ENCODE measurements at regions not wholly inside any gene's neighbourhood (a gene's known extent, or its start where the extent isn't known, plus 50 kb on each side); places are given as distances from the start of the nearest gene placed in this dataset.

- no peak for TF ChIP-seq CTCF (IDR thresholded peaks at IDR 0.05; ENCODE audit: insufficient read depth, low read length)
- TF ChIP-seq, protein P1, sequence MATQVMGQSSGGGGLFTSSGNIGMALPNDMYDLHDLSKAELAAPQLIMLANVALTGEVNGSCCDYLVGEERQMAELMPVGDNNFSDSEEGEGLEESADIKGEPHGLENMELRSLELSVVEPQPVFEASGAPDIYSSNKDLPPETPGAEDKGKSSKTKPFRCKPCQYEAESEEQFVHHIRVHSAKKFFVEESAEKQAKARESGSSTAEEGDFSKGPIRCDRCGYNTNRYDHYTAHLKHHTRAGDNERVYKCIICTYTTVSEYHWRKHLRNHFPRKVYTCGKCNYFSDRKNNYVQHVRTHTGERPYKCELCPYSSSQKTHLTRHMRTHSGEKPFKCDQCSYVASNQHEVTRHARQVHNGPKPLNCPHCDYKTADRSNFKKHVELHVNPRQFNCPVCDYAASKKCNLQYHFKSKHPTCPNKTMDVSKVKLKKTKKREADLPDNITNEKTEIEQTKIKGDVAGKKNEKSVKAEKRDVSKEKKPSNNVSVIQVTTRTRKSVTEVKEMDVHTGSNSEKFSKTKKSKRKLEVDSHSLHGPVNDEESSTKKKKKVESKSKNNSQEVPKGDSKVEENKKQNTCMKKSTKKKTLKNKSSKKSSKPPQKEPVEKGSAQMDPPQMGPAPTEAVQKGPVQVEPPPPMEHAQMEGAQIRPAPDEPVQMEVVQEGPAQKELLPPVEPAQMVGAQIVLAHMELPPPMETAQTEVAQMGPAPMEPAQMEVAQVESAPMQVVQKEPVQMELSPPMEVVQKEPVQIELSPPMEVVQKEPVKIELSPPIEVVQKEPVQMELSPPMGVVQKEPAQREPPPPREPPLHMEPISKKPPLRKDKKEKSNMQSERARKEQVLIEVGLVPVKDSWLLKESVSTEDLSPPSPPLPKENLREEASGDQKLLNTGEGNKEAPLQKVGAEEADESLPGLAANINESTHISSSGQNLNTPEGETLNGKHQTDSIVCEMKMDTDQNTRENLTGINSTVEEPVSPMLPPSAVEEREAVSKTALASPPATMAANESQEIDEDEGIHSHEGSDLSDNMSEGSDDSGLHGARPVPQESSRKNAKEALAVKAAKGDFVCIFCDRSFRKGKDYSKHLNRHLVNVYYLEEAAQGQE (IDR thresholded peaks at IDR 0.05; ENCODE audit: insufficient replicate concordance, low read depth): no peak
- TF ChIP-seq POLR2AphosphoS5 (IDR thresholded peaks at IDR 0.05; ENCODE audit: low read depth): no peak
These were observed 571.9 kb downstream of the SPOCK3 start for GRCh38 chr4:166662266-166662843.

All from HL-60 (cell line).